ENCODE measurements at regions not wholly inside any gene's neighbourhood (a gene's known extent, or its start where the extent isn't known, plus 50 kb on each side); places are given as distances from the start of the nearest gene placed in this dataset.

DNA sequence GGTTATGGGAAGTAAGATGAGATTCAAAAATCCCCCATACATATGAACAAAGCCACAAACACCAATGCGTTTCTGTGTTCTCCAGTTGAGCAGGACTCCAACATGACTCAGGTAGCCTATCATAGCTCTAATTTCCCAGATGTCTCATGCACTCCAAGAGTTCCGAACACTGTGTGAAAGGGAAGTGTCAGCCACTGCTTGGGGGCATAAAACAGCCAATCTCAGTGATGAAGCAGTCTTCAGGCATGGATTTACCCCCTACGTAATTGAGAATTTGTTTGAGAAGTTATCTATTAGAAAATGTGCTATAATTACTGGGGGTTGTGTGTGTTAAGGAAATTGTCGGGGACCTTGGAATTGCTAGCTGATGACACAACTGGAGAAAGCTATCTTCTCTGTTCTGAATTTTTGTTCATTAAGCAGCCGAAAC is 153.9 kb upstream of the AVPR1A start:
- TF ChIP-seq, protein P1, sequence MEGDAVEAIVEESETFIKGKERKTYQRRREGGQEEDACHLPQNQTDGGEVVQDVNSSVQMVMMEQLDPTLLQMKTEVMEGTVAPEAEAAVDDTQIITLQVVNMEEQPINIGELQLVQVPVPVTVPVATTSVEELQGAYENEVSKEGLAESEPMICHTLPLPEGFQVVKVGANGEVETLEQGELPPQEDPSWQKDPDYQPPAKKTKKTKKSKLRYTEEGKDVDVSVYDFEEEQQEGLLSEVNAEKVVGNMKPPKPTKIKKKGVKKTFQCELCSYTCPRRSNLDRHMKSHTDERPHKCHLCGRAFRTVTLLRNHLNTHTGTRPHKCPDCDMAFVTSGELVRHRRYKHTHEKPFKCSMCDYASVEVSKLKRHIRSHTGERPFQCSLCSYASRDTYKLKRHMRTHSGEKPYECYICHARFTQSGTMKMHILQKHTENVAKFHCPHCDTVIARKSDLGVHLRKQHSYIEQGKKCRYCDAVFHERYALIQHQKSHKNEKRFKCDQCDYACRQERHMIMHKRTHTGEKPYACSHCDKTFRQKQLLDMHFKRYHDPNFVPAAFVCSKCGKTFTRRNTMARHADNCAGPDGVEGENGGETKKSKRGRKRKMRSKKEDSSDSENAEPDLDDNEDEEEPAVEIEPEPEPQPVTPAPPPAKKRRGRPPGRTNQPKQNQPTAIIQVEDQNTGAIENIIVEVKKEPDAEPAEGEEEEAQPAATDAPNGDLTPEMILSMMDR (IDR thresholded peaks at IDR 0.05): no peak
- TF ChIP-seq POLR2A (IDR thresholded peaks at IDR 0.05) (no peak), EP300 (IDR thresholded peaks at IDR 0.05) (no peak), POLR2AphosphoS5 (IDR thresholded peaks at IDR 0.05) (no peak)

Measured in suprapubic skin (tissue), 4 donors.